Activated CD8-positive, alpha-beta memory T cell treated with anti-CD3 and anti-CD28 coated beads, Interleukin-2, amount 50 U/mL, for 48 hours (primary cell): ENCODE measurements at regions not wholly inside any gene's neighbourhood (a gene's known extent, or its start where the extent isn't known, plus 50 kb on each side); places are given as distances from the start of the nearest gene placed in this dataset.
"Not testable (repeated sequence)": the region's sequence is repeated elsewhere in the genome, so short reads cannot be mapped to it uniquely, and the experiment has no call there.

Experiments
- DNase-seq: peaks from one replicate; pipeline ENCODE4 v3.0.0-alpha.2; 2020

DNA sequence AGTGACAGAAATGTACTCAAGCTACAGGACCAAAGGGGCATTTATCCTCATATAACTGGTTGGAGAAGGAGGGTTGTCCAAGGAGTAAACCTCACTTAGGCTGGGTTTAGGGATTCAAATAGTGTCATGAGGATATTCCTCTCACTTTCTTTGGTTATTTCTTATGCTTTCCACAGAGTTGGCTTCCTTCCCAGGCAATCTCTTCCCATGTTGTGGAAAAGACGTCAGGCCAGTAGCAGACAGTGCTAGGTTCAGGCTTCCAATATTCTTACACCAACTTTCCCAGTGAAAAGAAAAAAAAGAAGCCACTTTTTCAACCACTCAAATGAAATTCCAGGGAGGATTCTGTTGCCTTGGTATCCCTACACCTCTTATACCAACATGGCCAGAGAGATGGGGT, 653.0 kb downstream of the C4orf33 start:
- DNase-seq: no peak

DNA sequence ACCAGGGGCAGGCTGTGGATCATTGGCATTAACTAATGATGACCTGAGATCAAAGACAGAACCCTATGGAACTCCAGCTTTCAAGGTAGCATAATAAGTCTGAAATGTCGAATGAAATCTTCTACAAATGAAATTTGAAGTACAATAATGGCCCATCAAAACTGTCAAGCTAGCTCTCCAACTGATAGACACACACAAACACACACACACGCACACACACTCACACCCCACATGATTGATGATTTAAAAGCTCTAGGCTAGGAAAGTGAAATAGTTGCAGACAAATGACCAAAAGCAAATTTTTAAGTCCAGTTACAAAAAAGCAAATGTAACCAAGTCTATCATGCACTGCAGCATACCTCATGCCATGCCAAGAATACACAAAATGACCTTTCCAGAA, 655.7 kb downstream of the C4orf33 start:
- DNase-seq: no peak

DNA sequence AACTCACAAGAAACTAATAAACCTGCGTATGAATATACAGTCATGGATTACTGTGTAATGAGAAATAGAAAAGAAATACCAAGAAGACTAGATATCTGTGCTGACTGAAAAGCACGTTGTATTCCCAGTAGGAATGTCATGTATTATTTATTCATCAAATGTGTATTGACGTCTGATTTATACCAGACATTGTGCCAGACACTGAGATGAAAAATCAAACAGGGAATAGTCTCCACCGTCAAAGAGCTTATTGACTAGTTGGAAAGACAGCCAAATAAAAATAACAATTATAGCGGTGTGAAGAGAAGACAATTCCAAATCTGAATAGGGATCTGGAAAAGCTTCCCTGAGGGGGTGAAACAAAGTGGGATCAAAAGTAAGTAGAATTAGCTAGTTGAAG, 687.6 kb downstream of the C4orf33 start:
- no peak for DNase-seq

DNA sequence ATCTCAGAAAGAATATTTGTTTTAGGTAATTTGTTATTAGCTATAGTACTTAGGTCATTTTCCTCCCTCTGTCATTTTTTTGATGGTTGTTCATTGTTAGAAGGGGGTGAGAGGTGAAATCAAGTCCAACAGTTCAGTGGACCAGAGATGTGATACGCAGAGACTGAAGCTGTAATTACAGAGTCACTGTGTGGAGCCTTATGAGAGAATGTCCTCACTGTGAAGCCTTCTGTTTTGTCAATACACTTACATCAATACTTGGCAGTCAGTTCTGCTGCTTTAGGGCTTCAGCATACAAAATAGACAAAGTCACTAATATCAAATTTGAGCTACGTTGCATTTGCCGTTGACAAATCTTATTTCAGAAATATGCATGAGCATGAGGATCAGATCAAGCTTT, 692.5 kb downstream of the C4orf33 start:
- DNase-seq: no peak

DNA sequence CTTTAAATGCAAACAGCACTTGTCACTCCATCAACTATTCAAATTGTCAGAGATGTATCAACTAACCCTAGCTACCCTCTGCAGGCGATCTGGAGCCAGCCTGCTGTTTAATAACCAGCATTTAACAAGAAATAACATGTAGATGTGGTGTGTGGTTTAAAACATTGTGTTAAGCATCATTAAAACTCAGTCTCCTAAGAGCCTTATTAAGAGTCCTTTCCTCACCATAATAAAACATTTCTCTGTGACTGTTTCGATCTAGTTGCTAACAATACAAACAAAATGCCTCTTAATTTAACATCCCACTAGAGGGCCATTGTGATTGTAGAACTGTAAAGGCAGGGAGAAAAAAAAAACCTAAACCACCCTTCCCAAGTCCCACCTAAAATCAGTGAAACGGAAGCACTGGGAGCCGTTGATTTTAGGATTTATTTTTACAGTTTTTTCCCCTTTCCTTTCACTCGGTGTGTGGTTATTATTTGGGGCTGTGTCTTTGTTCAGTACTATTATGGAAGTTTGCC, 708.6 kb downstream of the C4orf33 start:
- no peak for DNase-seq

DNA sequence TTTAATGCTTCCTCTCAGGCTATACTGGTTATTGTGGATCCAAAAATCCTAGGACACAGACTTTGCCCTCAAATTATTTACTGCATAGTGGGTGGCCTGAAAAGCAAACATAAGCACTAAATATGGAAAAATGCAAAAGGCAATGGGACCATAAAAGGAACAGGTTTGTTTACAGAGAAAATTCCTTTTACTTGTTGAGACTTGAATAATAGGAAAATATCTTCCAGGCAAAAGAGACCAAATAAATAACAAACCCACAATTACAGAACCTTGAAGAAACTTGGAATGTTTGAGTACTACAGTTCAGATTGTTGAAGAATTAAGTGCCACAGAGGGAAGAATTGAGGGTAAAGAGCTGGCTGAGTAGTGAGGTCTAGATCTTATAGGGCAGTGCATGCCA, 711.0 kb downstream of the C4orf33 start:
- no peak for DNase-seq

DNA sequence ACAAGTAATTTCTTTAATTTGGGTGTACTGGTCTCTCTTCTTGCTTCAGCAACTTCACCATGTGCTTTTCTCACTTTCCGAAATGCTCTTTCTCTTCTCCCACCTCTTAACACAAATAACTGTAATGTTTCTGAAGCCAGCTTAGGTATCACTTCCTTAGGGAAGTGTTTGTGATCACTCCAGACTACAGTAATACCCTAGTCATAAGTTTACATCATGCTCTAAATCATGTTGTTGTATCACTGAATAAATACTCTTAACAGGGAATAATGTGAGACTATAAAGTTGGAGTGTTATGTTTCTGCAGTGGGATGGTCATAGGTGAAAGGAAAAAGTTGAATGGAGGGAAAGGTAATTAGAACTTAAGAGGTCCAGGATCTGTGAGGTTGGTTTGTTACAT, 712.3 kb downstream of the C4orf33 start:
- no peak for DNase-seq

DNA sequence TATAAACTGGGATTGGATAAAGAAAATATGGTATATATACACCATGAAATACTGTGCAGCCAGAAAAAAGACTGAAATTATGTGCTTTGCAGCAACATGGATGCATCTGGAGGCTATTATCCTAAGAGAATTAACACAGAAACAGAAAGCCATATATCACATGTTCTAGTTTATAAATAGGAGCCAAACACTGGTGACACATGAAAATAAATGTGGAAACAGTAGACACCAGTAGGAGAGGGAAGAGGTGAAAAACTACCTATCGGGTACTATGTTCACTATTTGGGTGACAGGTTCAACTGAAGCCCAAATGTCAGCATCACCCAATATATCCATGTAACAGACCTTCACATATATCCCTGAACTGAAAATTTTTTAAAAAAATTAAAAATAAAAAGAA, 725.1 kb downstream of the C4orf33 start:
- no peak for DNase-seq

DNA sequence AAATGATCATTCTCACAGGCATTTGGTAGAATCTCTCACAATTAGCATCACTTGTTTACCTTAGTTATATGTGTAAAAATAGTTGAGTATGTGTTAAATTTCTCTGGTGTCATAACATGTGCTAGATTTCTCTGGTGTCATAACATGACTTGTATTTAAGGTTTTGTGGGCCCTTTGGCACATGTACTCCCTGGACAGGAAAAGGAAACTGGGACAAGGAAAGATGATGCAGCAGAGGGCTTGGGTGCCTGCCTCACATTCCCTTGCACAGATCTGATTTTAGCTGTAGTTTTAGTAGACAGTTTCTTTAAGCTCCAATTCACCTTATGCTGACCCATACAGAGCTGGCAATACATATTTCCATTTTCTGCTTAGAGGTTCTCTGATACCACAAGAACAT, 726.0 kb downstream of the C4orf33 start:
- DNase-seq: no peak

DNA sequence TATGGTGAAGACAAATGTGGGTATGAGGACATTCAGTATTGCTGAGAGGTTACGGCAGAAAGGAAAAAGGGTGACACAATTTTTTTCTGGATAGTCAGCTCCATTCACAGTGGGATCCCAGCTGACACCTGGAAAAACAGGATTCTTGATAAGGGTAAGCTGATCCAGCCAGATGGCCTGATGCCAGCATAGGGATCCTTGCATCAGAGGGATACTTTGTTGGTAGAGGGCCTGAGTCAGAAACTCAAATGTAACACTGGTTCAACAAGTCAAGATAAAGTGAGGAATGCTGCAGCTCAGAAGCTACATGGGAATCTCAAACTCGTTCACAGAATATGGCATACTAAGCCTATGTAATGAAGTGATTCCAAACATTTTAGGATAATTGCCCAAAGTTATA, 726.7 kb downstream of the C4orf33 start:
- DNase-seq: no peak

DNA sequence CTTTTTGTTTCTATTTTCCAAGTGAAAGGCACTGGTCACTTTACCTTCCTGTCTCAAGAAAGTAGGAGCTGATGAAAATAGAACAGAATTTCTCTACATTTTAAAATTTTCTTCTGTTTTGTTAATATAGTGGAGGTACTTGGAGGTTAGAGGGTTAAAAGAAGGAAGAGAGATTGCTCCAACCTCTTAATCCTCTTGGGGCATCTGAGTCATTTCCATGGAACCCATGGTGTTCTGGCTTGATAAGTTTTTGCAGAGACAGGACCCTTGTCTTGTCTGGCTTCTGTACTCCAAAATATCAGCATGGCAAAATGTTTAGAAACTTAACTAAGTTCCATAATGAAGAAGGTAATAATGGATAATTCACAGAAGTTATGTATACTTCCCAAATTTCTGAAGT, 727.2 kb downstream of the C4orf33 start:
- DNase-seq: no peak

DNA sequence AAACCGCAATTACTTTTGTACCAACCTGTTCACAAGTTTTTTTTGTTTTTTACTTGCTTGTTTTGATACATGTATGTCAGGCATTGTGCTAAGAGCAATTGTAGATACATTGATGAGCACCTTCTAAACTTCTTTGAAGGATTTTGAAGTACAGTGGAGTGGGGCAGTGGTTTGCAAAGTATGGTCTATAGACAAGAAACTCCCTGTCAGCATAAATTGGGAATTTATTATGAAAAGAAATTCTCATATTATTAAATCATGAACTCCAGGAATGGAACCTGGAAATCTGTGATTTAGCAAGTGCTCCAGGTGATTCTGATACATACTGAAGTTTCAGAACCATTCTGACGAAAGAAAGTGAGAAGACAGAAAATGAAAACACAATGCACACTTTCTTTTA, 733.4 kb downstream of the C4orf33 start:
- no peak for DNase-seq

DNA sequence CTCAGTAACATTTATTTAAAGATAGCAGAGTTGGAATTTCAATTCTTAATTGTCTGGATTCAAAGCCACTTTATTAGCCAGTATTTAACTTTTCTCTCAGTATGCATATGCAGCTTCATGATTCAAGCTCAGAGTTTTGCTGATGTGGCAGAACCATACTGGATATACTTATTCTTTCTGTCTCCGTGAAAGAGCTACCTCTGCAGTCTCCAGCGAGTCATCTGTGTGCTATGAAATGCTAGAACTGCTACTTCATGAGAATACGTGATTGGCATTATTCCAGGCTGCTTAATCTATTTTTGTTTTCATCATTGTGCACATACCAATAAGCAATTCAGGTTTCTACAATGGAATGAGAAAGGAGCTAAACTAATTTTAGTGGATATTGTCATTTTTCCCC, 743.7 kb downstream of the C4orf33 start:
- DNase-seq: no peak

DNA sequence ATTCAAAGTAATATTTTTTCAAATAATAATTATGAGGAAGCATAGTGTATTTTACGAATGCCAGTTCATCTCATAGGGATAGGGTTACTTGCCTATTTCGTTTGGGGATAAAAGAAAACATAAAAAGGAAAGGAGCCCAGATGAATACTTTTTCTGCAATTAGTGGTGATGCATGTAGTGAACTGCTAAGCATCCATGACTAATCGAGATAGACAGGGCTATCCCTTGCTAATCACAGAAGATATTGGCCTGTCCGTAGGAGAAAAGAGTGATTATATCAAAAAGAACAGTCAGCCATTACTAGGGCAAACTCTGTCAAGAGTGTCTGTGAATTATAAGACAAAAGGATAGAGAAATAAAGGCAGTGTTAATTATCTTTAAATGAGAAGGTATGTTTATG, 746.1 kb downstream of the C4orf33 start:
- no peak for DNase-seq

DNA sequence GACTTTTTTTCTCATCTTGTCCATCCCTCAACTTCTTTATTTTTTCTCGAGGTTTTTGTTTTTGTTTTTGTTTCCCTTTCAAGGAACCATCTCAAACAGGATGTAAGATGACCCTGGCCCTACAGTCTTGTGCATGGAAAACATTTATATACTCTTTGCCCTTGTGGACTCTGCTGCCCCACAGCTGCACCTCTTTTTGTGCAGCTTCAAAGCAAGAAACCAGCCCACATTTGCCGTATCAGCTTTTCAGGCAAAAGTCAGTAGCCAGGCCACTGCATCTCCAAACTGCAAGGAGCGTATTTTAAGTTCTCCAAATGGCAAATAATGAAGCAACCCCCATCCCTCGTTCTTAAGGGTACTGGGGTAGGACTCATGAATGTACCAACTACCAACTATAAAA, 756.5 kb downstream of the C4orf33 start:
- DNase-seq: no peak

DNA sequence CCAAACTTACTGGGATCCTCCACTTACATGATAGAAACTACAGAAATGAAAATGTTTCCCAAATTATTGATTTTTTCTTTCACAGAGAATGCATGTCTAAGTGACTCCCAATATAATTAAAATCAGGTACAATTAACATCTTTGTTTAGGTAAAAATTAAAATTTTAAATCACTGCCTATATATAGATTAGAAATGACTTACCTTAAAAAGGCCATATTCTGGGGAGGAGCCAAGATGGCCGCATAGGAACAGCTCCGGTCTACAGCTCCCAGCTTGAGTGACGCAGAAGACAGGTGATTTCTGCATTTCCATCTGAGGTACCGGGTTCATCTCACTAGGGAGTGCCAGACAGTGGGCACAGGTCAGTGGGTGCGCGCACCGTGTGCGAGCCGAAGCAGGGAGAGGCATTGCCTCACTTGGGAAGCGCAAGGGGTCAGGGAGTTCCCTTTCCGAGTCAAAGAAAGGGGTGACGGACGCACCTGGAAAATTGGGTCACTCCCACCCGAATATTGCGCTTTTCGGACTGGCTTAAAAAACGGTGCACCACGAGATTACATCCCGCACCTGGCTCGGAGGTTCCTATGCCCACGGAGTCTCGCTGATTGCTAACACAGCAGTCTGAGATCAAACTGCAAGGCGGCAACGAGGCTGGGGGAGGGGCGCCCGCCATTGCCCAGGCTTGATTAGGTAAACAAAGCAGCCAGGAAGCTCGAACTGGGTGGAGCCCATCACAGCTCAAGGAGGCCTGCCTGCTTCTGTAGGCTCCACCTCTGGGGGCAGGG, 757.9 kb downstream of the C4orf33 start:
- not testable (repeated sequence) for DNase-seq

DNA sequence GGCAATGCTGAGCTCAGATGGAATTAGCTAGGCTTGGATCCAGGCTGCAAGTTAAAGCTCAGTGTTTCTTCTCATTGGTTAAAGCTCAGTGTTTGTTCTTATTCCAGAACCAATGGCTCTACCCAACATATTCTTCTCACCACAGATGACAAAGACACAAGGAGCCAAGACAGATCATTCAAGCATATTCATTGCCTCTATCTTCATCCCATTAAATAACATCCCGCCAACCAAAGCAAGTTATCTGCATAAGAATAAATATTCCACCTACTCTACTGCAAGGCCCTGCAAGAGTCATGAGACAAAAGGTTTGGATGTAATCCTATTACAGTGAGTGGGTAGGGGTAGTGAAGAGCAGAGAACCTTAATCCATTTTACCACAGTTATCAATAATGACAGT, 766.5 kb downstream of the C4orf33 start:
- no peak for DNase-seq

DNA sequence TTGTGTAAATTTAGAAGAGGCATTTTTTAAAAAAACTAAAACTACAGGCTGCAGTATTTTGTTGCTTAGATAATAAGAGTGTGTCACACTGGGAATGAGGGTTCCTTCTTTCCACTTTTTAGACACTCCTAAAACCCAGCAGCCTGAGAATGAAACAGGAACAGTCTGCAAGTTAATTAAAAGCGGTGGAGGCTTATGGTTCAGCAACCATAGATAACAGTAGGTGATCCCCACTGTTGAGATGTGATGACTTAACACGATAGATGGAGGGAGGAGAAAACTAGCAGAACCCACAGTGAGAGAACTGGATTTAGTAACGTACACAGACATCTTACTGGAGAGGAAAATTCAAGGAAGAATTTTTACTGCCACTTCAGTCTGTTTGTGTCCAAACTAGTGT, 767.3 kb downstream of the C4orf33 start:
- DNase-seq: no peak

DNA sequence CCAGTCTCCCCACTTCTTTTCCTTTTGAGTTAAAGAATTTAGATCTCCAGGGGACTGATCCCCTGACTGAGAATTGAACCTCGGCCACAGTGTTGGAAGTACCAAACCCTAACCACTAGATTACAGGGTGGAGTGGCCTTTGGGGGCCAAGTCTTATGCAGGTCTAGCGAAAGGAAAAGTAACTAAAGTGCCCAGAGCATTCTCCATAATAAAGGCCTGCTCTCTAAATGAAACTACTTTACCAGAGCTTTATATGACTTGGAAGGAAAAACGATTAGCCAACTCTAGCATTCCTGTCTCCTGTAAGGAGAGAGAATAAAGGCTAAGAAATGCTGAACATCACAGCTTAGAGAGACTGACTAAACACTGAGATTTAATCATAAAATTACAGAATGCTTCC, 788.0 kb downstream of the C4orf33 start:
- DNase-seq: no peak

DNA sequence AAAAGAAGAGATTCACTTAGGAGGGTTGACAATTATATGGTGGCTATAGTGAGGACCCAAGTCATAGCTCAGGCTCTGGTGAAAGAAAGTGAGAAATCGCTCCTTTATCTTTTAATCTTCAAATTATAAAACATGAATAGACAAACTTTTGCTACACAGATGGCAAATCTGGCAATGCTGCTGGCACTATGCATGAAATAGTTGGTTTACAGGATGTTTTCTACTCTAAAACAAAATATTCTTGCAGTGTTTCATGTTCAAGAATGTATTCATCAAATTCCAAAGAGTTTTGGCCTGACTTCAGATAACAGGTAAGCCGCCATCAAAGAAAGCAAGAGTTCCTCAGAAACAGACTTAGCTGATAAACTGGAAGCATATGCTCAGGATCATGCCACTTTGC, 801.2 kb downstream of the C4orf33 start:
- no peak for DNase-seq

DNA sequence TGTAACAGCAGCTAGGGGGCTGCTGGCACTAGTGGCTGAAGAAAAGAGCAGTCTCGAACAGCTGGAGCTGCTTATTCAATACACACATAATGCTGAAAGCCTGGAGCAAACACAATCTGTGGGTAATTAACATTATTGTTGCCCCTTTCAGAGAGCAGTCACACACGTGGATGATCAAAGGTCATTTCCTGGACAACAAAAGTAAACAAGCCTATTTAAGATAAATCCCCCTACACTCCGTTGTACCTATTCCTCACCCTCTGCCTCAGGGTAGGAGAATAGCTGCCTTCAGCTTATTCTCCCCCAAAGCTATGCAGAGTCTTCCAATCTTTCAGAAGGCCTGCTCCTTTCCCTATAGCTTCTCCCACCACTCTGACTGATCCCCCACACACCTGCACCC, 803.9 kb downstream of the C4orf33 start:
- DNase-seq: no peak

DNA sequence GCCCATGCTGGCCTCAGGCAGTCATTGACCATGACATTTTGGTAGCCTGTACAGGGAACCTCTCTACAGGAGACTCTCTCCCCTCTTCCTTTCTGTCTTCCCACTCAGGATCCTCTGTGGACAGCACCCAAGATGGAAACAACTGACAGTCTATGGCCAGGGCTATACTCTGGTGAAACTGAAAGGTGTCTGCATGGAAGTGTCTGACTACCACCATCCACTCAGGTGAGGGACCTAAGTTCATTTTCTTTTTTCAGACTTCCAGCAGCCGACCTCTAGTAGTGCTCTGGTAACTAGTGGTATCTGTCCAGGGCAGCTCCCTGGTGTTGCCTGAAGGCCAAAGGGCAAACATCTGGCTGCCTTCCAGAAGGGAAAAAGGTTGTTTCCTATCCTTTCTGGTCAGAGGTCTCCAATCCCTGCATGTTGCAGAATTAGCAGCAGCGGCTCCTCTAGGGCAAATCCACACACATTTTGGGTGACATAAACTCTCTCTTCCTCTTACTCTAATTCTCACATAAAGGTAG, 804.5 kb downstream of the C4orf33 start:
- DNase-seq: no peak

DNA sequence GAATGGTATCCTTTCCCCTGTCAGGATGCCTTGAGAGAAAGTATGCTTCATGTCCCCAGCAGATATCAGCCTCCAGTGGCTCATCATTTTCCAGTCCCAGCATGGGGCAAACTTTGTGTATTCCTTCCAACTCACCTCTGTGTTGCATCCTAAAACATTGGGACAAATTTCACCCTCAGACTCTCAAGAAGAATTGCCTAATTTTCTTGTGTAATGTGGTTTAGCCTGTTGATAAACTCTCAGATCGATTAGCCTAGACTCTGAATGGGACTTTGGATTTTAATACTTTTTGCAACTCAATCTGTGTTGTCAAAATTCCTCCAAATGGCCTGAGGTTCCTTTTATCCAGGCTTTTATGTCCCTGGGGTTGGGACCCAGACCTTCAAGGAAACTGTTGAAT, 805.3 kb downstream of the C4orf33 start:
- no peak for DNase-seq

DNA sequence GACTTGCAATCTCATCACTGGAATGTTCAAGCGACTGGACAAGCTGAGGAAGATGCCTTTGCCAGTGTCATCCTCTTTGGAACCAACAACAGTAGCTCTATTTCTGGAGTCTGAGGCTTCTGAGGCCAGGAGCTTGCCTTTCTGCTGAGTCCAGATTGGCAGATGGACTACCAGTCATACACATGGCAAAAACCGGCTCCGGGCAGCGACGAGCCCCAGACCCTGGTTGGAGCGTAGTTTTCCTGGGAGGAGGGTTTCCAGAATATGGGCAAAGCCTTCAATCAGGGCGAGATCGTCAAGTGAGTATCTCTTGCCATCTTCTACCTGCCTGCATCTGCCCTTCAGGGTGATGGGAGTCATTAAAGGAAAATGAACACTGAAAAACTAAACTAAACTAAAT, 807.9 kb downstream of the C4orf33 start:
- no peak for DNase-seq

DNA sequence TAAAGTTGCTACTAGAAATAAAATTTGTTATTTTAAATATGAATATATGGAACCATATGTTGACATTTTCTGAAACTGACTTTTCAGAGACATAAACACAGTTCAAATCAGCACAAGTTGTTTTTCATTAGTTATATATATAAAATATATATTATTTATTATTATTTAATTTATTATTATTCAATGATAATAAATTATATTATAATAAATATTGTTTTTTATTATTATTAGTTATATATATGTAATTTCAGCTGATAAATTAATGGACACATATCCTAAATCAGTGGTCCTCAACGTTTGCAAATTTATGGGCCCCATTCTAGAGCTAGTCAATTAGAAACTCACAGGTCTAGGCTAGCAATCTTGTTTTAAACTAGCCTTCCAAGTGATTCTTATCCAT, 809.3 kb downstream of the C4orf33 start:
- DNase-seq: no peak
